ENCODE measurements at regions not wholly inside any gene's neighbourhood (a gene's known extent, or its start where the extent isn't known, plus 50 kb on each side); places are given as distances from the start of the nearest gene placed in this dataset.

GRCh38 chr2:19810148-19810547, 91.6 kb downstream of the TTC32 start:
- CTCF ChIA-PET: no interaction called here
- TF ChIP-seq NFRKB (IDR thresholded peaks at IDR 0.05) (no peak), FOXK2 (IDR thresholded peaks at IDR 0.05) (no peak), HDGF (IDR thresholded peaks at IDR 0.05; ENCODE audit: borderline replicate concordance) (no peak), SP1 (IDR thresholded peaks at IDR 0.05) (no peak), L3MBTL2 (conservative IDR thresholded peaks at IDR 0.05) (no peak), LEF1 (IDR thresholded peaks at IDR 0.05; ENCODE audit: borderline replicate concordance) (no peak), ZNF384 (IDR thresholded peaks at IDR 0.05) (no peak), BHLHE40 (IDR thresholded peaks at IDR 0.05; ENCODE audit: borderline replicate concordance) (no peak), PKNOX1 (IDR thresholded peaks at IDR 0.05) (no peak), SUZ12 (IDR thresholded peaks at IDR 0.05) (no peak), ARNT (IDR thresholded peaks at IDR 0.05) (no peak), TARDBP (IDR thresholded peaks at IDR 0.05) (no peak), FOXM1 (IDR thresholded peaks at IDR 0.05; ENCODE audit: borderline replicate concordance) (no peak), CTBP1 (IDR thresholded peaks at IDR 0.05; ENCODE audit: borderline replicate concordance) (no peak), FOXA1 (IDR thresholded peaks at IDR 0.05) (no peak), ELF4 (IDR thresholded peaks at IDR 0.05) (no peak)
- POLR2A ChIA-PET: no interaction called here

GRCh38 chr2:19809206-19809605, 92.6 kb downstream of the TTC32 start:
- ChIA-PET CTCF (no interaction called here), POLR2A (no interaction called here)
- TF ChIP-seq FOXM1 (IDR thresholded peaks at IDR 0.05; ENCODE audit: borderline replicate concordance) (no peak), CTBP1 (IDR thresholded peaks at IDR 0.05; ENCODE audit: borderline replicate concordance) (no peak), FOXK2 (IDR thresholded peaks at IDR 0.05) (no peak), TARDBP (IDR thresholded peaks at IDR 0.05) (no peak), ELF4 (IDR thresholded peaks at IDR 0.05) (no peak), BHLHE40 (IDR thresholded peaks at IDR 0.05; ENCODE audit: borderline replicate concordance) (no peak), ZNF384 (IDR thresholded peaks at IDR 0.05) (no peak), HDGF (IDR thresholded peaks at IDR 0.05; ENCODE audit: borderline replicate concordance) (no peak), ARNT (IDR thresholded peaks at IDR 0.05) (no peak), NFRKB (IDR thresholded peaks at IDR 0.05) (no peak), LEF1 (IDR thresholded peaks at IDR 0.05; ENCODE audit: borderline replicate concordance) (no peak), FOXA1 (IDR thresholded peaks at IDR 0.05) (no peak), SUZ12 (IDR thresholded peaks at IDR 0.05) (no peak), SP1 (IDR thresholded peaks at IDR 0.05) (no peak), PKNOX1 (IDR thresholded peaks at IDR 0.05) (no peak), L3MBTL2 (conservative IDR thresholded peaks at IDR 0.05) (no peak)
- DNase-seq (ENCODE audit: extremely low spot score): no peak

More at GRCh38 chr2:19810148-19810547, 91.6 kb downstream of the TTC32 start:
- DNase-seq (ENCODE audit: extremely low spot score): no peak

GRCh38 chr2:19807866-19808265, 93.9 kb downstream of the TTC32 start:
- no peak for DNase-seq (ENCODE audit: extremely low spot score)
- TF ChIP-seq TARDBP (IDR thresholded peaks at IDR 0.05): no peak
- TF ChIP-seq SP1 (IDR thresholded peaks at IDR 0.05): no peak
- TF ChIP-seq HDGF (IDR thresholded peaks at IDR 0.05; ENCODE audit: borderline replicate concordance): no peak
- no peak for TF ChIP-seq LEF1 (IDR thresholded peaks at IDR 0.05; ENCODE audit: borderline replicate concordance)
- TF ChIP-seq ZNF384 (IDR thresholded peaks at IDR 0.05): no peak
- TF ChIP-seq FOXA1 (IDR thresholded peaks at IDR 0.05): no peak
- TF ChIP-seq ELF4 (IDR thresholded peaks at IDR 0.05): no peak
- ChIA-PET CTCF (no interaction called here), POLR2A (interaction anchor here (1.4 kb wide), 1 partner anchor 9 kb away, joined by 3 read pairs; no protein-coding TSS in a partner anchor)

GRCh38 chr2:19807346-19807745, 94.4 kb downstream of the TTC32 start:
- no peak for DNase-seq (ENCODE audit: extremely low spot score)
- POLR2A ChIA-PET: interaction anchor here (1.4 kb wide), 1 partner anchor 9 kb away, joined by 3 read pairs; no protein-coding TSS in a partner anchor
- CTCF ChIA-PET: no interaction called here
- TF ChIP-seq LEF1 (IDR thresholded peaks at IDR 0.05; ENCODE audit: borderline replicate concordance) (no peak), FOXA1 (IDR thresholded peaks at IDR 0.05) (no peak)

DNA sequence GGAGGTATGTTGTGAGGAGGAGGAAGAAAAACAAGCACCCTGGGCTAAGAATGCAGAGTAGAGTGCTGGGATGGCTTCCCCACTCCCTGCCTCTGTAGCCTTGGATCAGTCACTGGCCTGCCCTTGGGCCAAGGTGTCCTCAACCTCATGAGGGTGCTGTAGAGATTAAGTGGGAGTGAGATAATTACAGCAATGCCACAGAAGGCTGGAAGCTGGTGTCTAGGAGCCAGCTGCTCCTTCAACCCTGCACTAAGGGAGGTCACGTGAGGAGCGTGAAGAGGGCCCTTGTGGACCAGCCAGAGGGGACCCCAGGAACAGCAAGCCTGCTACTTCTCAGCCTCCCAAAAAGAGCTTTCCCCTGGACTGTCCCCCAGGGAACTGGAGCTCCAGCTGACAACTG, 95.2 kb downstream of the TTC32 start:
- ChIA-PET CTCF (no interaction called here), POLR2A (no interaction called here)
- TF ChIP-seq SP1 (IDR thresholded peaks at IDR 0.05) (no peak), ZNF384 (IDR thresholded peaks at IDR 0.05) (no peak), PKNOX1 (IDR thresholded peaks at IDR 0.05) (no peak), FOXA1 (IDR thresholded peaks at IDR 0.05) (no peak), SUZ12 (IDR thresholded peaks at IDR 0.05) (no peak), TARDBP (IDR thresholded peaks at IDR 0.05) (no peak), NFRKB (IDR thresholded peaks at IDR 0.05) (no peak), LEF1 (IDR thresholded peaks at IDR 0.05; ENCODE audit: borderline replicate concordance) (no peak), ELF4 (IDR thresholded peaks at IDR 0.05) (no peak), FOXK2 (IDR thresholded peaks at IDR 0.05) (no peak), BHLHE40 (IDR thresholded peaks at IDR 0.05; ENCODE audit: borderline replicate concordance) (no peak), HDGF (IDR thresholded peaks at IDR 0.05; ENCODE audit: borderline replicate concordance) (no peak), ARNT (IDR thresholded peaks at IDR 0.05) (no peak), CTBP1 (IDR thresholded peaks at IDR 0.05; ENCODE audit: borderline replicate concordance) (no peak), L3MBTL2 (conservative IDR thresholded peaks at IDR 0.05) (no peak), FOXM1 (IDR thresholded peaks at IDR 0.05; ENCODE audit: borderline replicate concordance) (no peak)
- DNase-seq (ENCODE audit: extremely low spot score): no peak

DNA sequence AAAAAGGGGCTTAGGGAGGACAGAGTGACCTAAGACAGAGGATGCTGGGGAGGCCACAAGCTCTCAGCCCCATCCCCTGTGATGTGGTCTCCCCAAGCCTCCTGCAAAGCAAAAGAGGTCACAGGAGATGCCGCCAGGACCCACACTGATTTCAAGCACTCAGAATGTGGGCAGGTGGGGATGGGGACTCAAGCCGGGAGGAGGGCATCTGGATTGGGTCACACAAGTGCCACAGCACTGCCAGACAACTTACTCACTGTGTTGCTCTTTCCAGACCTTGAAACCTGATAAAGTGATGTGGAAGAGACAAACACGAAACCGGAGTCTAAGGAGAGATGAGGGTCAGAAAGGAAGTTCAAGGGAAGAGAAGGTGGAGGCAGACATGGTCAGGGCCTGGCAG, 95.7 kb downstream of the TTC32 start:
- no peak for DNase-seq (ENCODE audit: extremely low spot score)
- ChIA-PET POLR2A (no interaction called here), CTCF (no interaction called here)
- TF ChIP-seq PKNOX1 (IDR thresholded peaks at IDR 0.05): no peak
- no peak for TF ChIP-seq NFRKB (IDR thresholded peaks at IDR 0.05)
- TF ChIP-seq CTBP1 (IDR thresholded peaks at IDR 0.05; ENCODE audit: borderline replicate concordance): no peak
- TF ChIP-seq BHLHE40 (IDR thresholded peaks at IDR 0.05; ENCODE audit: borderline replicate concordance): no peak
- TF ChIP-seq TARDBP (IDR thresholded peaks at IDR 0.05): no peak
- no peak for TF ChIP-seq HDGF (IDR thresholded peaks at IDR 0.05; ENCODE audit: borderline replicate concordance)
- no peak for TF ChIP-seq SUZ12 (IDR thresholded peaks at IDR 0.05)
- no peak for TF ChIP-seq ZNF384 (IDR thresholded peaks at IDR 0.05)
- TF ChIP-seq FOXK2 (IDR thresholded peaks at IDR 0.05): no peak
- TF ChIP-seq LEF1 (IDR thresholded peaks at IDR 0.05; ENCODE audit: borderline replicate concordance): no peak
- TF ChIP-seq SP1 (IDR thresholded peaks at IDR 0.05): no peak
- TF ChIP-seq ELF4 (IDR thresholded peaks at IDR 0.05): no peak
- TF ChIP-seq L3MBTL2 (conservative IDR thresholded peaks at IDR 0.05): no peak
- no peak for TF ChIP-seq FOXA1 (IDR thresholded peaks at IDR 0.05)
- no peak for TF ChIP-seq ARNT (IDR thresholded peaks at IDR 0.05)
- TF ChIP-seq FOXM1 (IDR thresholded peaks at IDR 0.05; ENCODE audit: borderline replicate concordance): no peak
